ENCODE measurements at regions not wholly inside any gene's neighbourhood (a gene's known extent, or its start where the extent isn't known, plus 50 kb on each side); places are given as distances from the start of the nearest gene placed in this dataset.

DNA sequence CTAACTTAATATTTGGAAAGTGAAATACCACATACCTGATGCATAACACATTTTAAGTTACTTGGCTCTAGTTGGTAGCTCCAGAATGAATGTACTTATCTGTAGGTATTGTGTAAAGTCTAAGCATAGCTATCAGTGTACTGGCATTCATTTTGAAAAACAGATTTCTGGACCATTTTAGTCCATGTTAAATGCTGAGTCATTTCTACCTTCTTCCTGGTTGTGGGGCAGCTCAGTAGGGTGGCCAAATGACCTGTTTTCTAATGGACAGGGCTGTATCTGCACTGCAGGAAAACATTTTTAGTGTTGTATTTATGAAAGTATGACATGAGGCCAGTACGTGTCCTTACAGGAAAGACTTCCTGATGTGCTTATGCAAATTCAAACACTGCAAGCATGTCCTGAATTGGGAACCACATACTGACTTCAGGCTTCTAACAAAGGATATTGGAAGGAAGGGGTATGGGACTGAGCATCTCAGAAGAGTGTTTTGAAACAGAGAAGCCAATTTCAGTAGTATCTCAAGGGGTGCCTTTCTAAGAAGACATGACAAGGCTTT is 300.3 kb upstream of the B3GALT2 start:
- TF ChIP-seq, protein P1, sequence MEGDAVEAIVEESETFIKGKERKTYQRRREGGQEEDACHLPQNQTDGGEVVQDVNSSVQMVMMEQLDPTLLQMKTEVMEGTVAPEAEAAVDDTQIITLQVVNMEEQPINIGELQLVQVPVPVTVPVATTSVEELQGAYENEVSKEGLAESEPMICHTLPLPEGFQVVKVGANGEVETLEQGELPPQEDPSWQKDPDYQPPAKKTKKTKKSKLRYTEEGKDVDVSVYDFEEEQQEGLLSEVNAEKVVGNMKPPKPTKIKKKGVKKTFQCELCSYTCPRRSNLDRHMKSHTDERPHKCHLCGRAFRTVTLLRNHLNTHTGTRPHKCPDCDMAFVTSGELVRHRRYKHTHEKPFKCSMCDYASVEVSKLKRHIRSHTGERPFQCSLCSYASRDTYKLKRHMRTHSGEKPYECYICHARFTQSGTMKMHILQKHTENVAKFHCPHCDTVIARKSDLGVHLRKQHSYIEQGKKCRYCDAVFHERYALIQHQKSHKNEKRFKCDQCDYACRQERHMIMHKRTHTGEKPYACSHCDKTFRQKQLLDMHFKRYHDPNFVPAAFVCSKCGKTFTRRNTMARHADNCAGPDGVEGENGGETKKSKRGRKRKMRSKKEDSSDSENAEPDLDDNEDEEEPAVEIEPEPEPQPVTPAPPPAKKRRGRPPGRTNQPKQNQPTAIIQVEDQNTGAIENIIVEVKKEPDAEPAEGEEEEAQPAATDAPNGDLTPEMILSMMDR (IDR thresholded peaks at IDR 0.05 in 2 of 3, conservative IDR thresholded peaks at IDR 0.05 in 1 of 3; ENCODE audit: control insufficient read depth in 2 of 3, extremely low read depth in 1 of 3, insufficient read depth in 1 of 3, low read depth in 3 of 3, low read length in 3 of 3) = no peak
- TF ChIP-seq, protein P2, sequence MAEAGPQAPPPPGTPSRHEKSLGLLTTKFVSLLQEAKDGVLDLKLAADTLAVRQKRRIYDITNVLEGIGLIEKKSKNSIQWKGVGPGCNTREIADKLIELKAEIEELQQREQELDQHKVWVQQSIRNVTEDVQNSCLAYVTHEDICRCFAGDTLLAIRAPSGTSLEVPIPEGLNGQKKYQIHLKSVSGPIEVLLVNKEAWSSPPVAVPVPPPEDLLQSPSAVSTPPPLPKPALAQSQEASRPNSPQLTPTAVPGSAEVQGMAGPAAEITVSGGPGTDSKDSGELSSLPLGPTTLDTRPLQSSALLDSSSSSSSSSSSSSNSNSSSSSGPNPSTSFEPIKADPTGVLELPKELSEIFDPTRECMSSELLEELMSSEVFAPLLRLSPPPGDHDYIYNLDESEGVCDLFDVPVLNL (IDR thresholded peaks at IDR 0.05; ENCODE audit: low read depth, low read length) = no peak
